HCT116 (cell line): ENCODE measurements at regions not wholly inside any gene's neighbourhood (a gene's known extent, or its start where the extent isn't known, plus 50 kb on each side); places are given as distances from the start of the nearest gene placed in this dataset.

Experiments used
- ATAC-seq: fragments of 200-7000 bp; cut with Tn5 transposase; 2 replicates; pipeline ENCODE4 v1.9.1; 2020; ENCODE audit warnings: mild to moderate bottlenecking, moderate library complexity
- BruUV-seq: library from RNA; stranded (reverse); fragments of 400-500 nt; replicated peaks from 2 replicates; lab custom pipeline; 2021; lab: Mats Ljungman, UMichigan
- CTCF ChIA-PET: fragments of 300-600 bp; sonication (Branson Sonifier 250); formaldehyde crosslinking; loops from one replicate; lab custom pipeline; 2021; ENCODE audit warnings: antibody characterized with exemption; lab: Charles Lee
- POLR2A ChIA-PET: fragments of 300-600, 350-600 bp; sonication (Branson Sonifier 250); formaldehyde crosslinking; loops from one replicate; lab custom pipeline; 2021; ENCODE audit warnings: antibody characterized with exemption; lab: Charles Lee
- RAD21 ChIA-PET, 2 experiments: fragments of 300-600 bp; sonication (Branson Sonifier 250); formaldehyde crosslinking; loops; one replicate each; lab custom pipeline; 2023; ENCODE audit warnings: low total read pairs in 2 of 2; ENCODE audit not compliant: uncharacterized antibody in 2 of 2, unreplicated experiment in 2 of 2, low non-redundant PET in 1 of 2; lab: Charles Lee
- DNase-seq: peaks from one replicate; pipeline ENCODE4 v3.0.0-alpha.2; 2010; ENCODE audit warnings: low read depth, low spot score
- H2AFZ ChIP-seq: fragments of 200-600 bp; shearing (Covaris generic), sonication (generic); 2 replicates; pipeline ENCODE4 v1.6.1; 2017; ENCODE audit warnings: low read depth, mixed run types, mixed read lengths, antibody characterized with exemption, low read length; ENCODE audit not compliant: poor library complexity, severe bottlenecking
- H3K27ac ChIP-seq: 2 replicates; pipeline ENCODE4 v1.5.1; 2012; ENCODE audit warnings: low read depth, low read length
- H3K27me3 ChIP-seq: fragments of 200-600 bp; sonication (generic); 2 replicates; pipeline ENCODE4 v1.6.1; 2016; ENCODE audit warnings: mixed run types, low read length, mixed read lengths; ENCODE audit not compliant: insufficient read depth
- H3K36me3 ChIP-seq, 2 experiments: fragments of 200-500 bp in 1 of 2; fragments of 200-600 bp in 1 of 2; sonication (Bioruptor generic) in 1 of 2; sonication (generic) in 1 of 2; 2 replicates each; pipeline versions ENCODE4 v1.5.1 to v1.6.1; 2014 to 2016; ENCODE audit warnings: low read length in 2 of 2, inconsistent platforms in 1 of 2, mixed read lengths in 1 of 2, mixed run types in 1 of 2; ENCODE audit not compliant: insufficient read depth in 2 of 2, control insufficient read depth in 1 of 2
- H3K4me1 ChIP-seq, 2 experiments: fragments of 200-600 bp in 1 of 2; sonication (generic) in 1 of 2; 2 replicates each; pipeline versions ENCODE4 v1.5.1 to v1.6.1; 2012 to 2017; ENCODE audit warnings: low read length in 2 of 2, inconsistent platforms in 1 of 2, mild to moderate bottlenecking in 1 of 2, mixed read lengths in 1 of 2, mixed run types in 1 of 2, moderate library complexity in 1 of 2; ENCODE audit not compliant: insufficient read depth in 2 of 2, control insufficient read depth in 1 of 2
- H3K4me2 ChIP-seq: fragments of 200-600 bp; sonication (generic); 2 replicates; pipeline ENCODE4 v1.6.1; 2017; ENCODE audit warnings: mixed run types, low read length, mixed read lengths
- H3K4me3 ChIP-seq, 2 experiments: fragments of 200-600 bp in 1 of 2; sonication (generic) in 1 of 2; replicated peaks in 1 of 2; 2 replicates each; pipeline ENCODE4 v1.5.1; 2011 to 2016; ENCODE audit warnings: low read length in 2 of 2, control low read depth in 1 of 2, low read depth in 1 of 2, mild to moderate bottlenecking in 1 of 2, mixed read lengths in 1 of 2, mixed run types in 1 of 2
- H3K79me2 ChIP-seq: fragments of 200-600 bp; sonication (generic); 2 replicates; pipeline ENCODE4 v1.6.1; 2017; ENCODE audit warnings: mild to moderate bottlenecking, mixed run types, low read length, moderate library complexity, mixed read lengths; ENCODE audit not compliant: insufficient read depth
- H3K9ac ChIP-seq: fragments of 200-600 bp; sonication (generic); 2 replicates; pipeline ENCODE4 v1.6.1; 2016; ENCODE audit warnings: low read length, mixed read lengths
- H3K9me2 ChIP-seq: fragments of 200-600 bp; sonication (generic), shearing (Covaris generic); 2 replicates; pipeline ENCODE4 v1.6.1; 2017; ENCODE audit warnings: mixed run types, mild to moderate bottlenecking, moderate library complexity; ENCODE audit not compliant: insufficient read depth
- H3K9me3 ChIP-seq, 2 experiments: fragments of 200-500 bp in 1 of 2; fragments of 200-600 bp in 1 of 2; sonication (Bioruptor generic) in 1 of 2; sonication (generic) in 1 of 2; 2 replicates each; pipeline ENCODE4 v1.6.1; 2014 to 2017; ENCODE audit warnings: low read length in 2 of 2, mixed read lengths in 2 of 2, inconsistent platforms in 1 of 2, low read depth in 1 of 2, mild to moderate bottlenecking in 1 of 2, mixed run types in 1 of 2, moderate library complexity in 1 of 2; ENCODE audit not compliant: control insufficient read depth in 1 of 2, insufficient read depth in 1 of 2
- H4K20me1 ChIP-seq: fragments of 200-600 bp; sonication (generic), shearing (Covaris generic); 2 replicates; pipeline ENCODE4 v1.6.1; 2017; ENCODE audit warnings: mixed run types, mild to moderate bottlenecking, moderate library complexity; ENCODE audit not compliant: insufficient read depth
- EGR1 ChIP-seq: IDR thresholded peaks from 2 replicates; pipeline ENCODE4 v1.6.1; 2012; ENCODE audit warnings: low read depth
- ELF1 ChIP-seq: IDR thresholded peaks from 2 replicates; pipeline ENCODE4 v1.6.1; 2012; ENCODE audit warnings: low read depth, borderline replicate concordance
- EZH2 ChIP-seq: fragments of 200-600 bp; sonication (generic); IDR thresholded peaks from 2 replicates; pipeline ENCODE4 v1.6.1; 2017; ENCODE audit warnings: antibody characterized with exemption, mixed run types
- EZH2phosphoT487 ChIP-seq: fragments of 200-600 bp; IDR thresholded peaks from 2 replicates; pipeline ENCODE4 v1.6.1; 2018; ENCODE audit warnings: antibody characterized with exemption, borderline replicate concordance
- FOSL1 ChIP-seq: IDR thresholded peaks from 2 replicates; pipeline ENCODE4 v1.6.1; 2012; ENCODE audit warnings: low read depth
- POLR2A ChIP-seq: IDR thresholded peaks from 2 replicates; pipeline ENCODE4 v1.7.0; 2011; ENCODE audit warnings: borderline replicate concordance; ENCODE audit not compliant: insufficient read depth, insufficient read length; ENCODE audit errors: extremely low read depth
- RAD21 ChIP-seq: IDR thresholded peaks from 2 replicates; pipeline ENCODE4 v1.6.1; 2012; ENCODE audit warnings: low read depth, mild to moderate bottlenecking
- SP1 ChIP-seq: IDR thresholded peaks from 2 replicates; pipeline ENCODE4 v1.6.1; 2012; ENCODE audit warnings: low read depth
- SRF ChIP-seq: IDR thresholded peaks from 2 replicates; pipeline ENCODE4 v1.6.1; 2012; ENCODE audit warnings: low read depth
- TCF7L2 ChIP-seq: IDR thresholded peaks from 2 replicates; pipeline ENCODE4 v1.7.0; 2011; ENCODE audit warnings: borderline replicate concordance, inconsistent platforms; ENCODE audit not compliant: insufficient read depth, insufficient read length; ENCODE audit errors: extremely low read depth
- YY1 ChIP-seq: IDR thresholded peaks from 2 replicates; pipeline ENCODE4 v1.6.1; 2011; ENCODE audit warnings: low read length, low read depth, moderate library complexity, mild to moderate bottlenecking; ENCODE audit not compliant: insufficient replicate concordance; ENCODE audit errors: extremely low read depth
- ZBTB33 ChIP-seq: IDR thresholded peaks from 2 replicates; pipeline ENCODE4 v1.6.1; 2011; ENCODE audit warnings: mild to moderate bottlenecking, low read length, moderate library complexity; ENCODE audit not compliant: insufficient replicate concordance; ENCODE audit errors: extremely low read depth
- ZFX ChIP-seq: fragments of 450-650 bp; IDR thresholded peaks from 2 replicates; pipeline ENCODE4 v1.6.1; 2017
- ZNF274 ChIP-seq: fragments of 200-500 bp; sonication (Bioruptor generic); IDR thresholded peaks from 2 replicates; pipeline ENCODE4 v1.6.1; 2014; ENCODE audit warnings: mild to moderate bottlenecking, low read depth, low read length, inconsistent platforms
- intact Hi-C: fragments of 100-400 bp; cut with micrococcal nuclease; formaldehyde crosslinking; loops from 2 replicates; pipeline ENCODE4 v1.10.0; 2022
- TF ChIP-seq, protein P1 (sequence below), 3 experiments: fragments of 200-600 bp in 1 of 3; sonication (generic) in 1 of 3; IDR thresholded peaks in 2 of 3; conservative IDR thresholded peaks in 1 of 3; 2 replicates each; pipeline ENCODE4 v1.5.1; 2012 to 2017; ENCODE audit warnings: low read depth in 2 of 3, low read length in 2 of 3, antibody characterized with exemption in 1 of 3, borderline replicate concordance in 1 of 3, control low read depth in 1 of 3, mild to moderate bottlenecking in 1 of 3, mixed read lengths in 1 of 3, mixed run types in 1 of 3, moderate library complexity in 1 of 3; ENCODE audit not compliant: insufficient read depth in 1 of 3
- TF ChIP-seq, protein P2 (sequence below): IDR thresholded peaks from 2 replicates; pipeline ENCODE4 v1.6.1; 2012

- TF ChIP-seq ELF1, result no peak
- TF ChIP-seq SRF, result no peak
- no peak for TF ChIP-seq TCF7L2
- TF ChIP-seq FOSL1, result 0 out of 2 replicates have a peak, but pooled peaks have one; percentile 6
Measured at GRCh38 chr11:110376711-110377324, 52.9 kb upstream of the FDX1 start (continued).

DNA sequence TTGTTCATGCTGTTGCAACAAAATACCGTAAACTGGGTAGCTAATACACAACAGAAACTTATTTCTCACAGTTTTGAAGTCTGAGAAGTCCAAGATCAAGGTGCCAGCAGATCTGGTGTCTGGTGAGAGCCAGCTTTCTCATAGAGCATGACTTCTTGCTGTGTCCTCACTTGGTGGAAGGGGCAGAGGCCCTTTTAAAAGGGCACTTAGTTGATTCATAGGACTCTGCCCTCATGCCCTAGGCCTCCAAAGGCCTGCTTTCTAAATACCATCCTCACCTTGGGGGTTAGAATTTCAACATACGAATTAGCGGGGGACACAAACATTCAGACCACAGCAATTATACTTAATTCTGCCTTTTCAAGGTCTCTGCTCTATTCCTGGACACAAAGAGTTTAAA is 52.3 kb upstream of the FDX1 start:
- ChIA-PET POLR2A (interaction anchor here (1.0 kb wide), 1 partner anchor 175 kb away, joined by 4 read pairs; no protein-coding TSS in a partner anchor), RAD21 (interaction anchor here in 1 of 2 experiments (0.7 to 1.0 kb wide), 2 partner anchors 176 to 438 kb away, joined by 4 read pairs; no protein-coding TSS in a partner anchor), CTCF (interaction anchor here (0.6 to 1.7 kb wide), 18 partner anchors 10 to 528 kb away, joined by 3 to 42 read pairs (median 3); partner anchors contain the start of gene FDX1)
- Histone ChIP-seq H3K4me2 (peak overlapping the region; percentile 63; the same call in 1 of the 2 replicates), H3K27me3 (no peaks in the 10 kb centered on the region), H3K79me2 (no peaks in the 10 kb centered on the region), H3K27ac (no peak overlapping the region), H3K4me1 (peaks cover 8% of the 10 kb centered on the region in 2 experiments; a peak in 3 of 4 replicates), H3K4me3 (no peak overlapping the region), H2AFZ (no peak overlapping the region), H3K9ac (no peak overlapping the region), H3K9me3 (no peaks in the 10 kb centered on the region), H3K9me2 (no peaks in the 10 kb centered on the region), H3K36me3 (no peaks in the 10 kb centered on the region), H4K20me1 (no peaks in the 10 kb centered on the region)
- no peak for DNase-seq
- no TSS peak for BruUV-seq
- no peak for ATAC-seq
- intact Hi-C loops, result loop anchor here (2.0 to 10.0 kb wide), 2 partner anchors 283 to 525 kb away; partner anchors contain the start of gene ZC3H12C
- no peak for TF ChIP-seq ELF1
- TF ChIP-seq SP1, result no peak
- no peak for TF ChIP-seq YY1
- no peak for TF ChIP-seq EZH2phosphoT487
- TF ChIP-seq ZFX, result no peak
- no peak for TF ChIP-seq RAD21
- TF ChIP-seq EGR1, result no peak
- TF ChIP-seq POLR2A, result no peak
- no peak for TF ChIP-seq TCF7L2
- TF ChIP-seq, protein P1, sequence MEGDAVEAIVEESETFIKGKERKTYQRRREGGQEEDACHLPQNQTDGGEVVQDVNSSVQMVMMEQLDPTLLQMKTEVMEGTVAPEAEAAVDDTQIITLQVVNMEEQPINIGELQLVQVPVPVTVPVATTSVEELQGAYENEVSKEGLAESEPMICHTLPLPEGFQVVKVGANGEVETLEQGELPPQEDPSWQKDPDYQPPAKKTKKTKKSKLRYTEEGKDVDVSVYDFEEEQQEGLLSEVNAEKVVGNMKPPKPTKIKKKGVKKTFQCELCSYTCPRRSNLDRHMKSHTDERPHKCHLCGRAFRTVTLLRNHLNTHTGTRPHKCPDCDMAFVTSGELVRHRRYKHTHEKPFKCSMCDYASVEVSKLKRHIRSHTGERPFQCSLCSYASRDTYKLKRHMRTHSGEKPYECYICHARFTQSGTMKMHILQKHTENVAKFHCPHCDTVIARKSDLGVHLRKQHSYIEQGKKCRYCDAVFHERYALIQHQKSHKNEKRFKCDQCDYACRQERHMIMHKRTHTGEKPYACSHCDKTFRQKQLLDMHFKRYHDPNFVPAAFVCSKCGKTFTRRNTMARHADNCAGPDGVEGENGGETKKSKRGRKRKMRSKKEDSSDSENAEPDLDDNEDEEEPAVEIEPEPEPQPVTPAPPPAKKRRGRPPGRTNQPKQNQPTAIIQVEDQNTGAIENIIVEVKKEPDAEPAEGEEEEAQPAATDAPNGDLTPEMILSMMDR (IDR thresholded peaks at IDR 0.05 in 2 of 3, conservative IDR thresholded peaks at IDR 0.05 in 1 of 3; ENCODE audit: borderline replicate concordance in 1 of 3, insufficient read depth in 1 of 3, low read depth in 2 of 3, low read length in 2 of 3), result no peak
- no peak for TF ChIP-seq ZBTB33
- TF ChIP-seq ZNF274, result no peak
- TF ChIP-seq, protein P2, sequence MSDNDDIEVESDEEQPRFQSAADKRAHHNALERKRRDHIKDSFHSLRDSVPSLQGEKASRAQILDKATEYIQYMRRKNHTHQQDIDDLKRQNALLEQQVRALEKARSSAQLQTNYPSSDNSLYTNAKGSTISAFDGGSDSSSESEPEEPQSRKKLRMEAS, result no peak
- no peak for TF ChIP-seq EZH2
